Astrocyte (in vitro differentiated cells and primary cell): ENCODE measurements at regions not wholly inside any gene's neighbourhood (a gene's known extent, or its start where the extent isn't known, plus 50 kb on each side); places are given as distances from the start of the nearest gene placed in this dataset.

Experiments
- CTCF ChIP-seq: IDR thresholded peaks from 2 replicates; pipeline ENCODE4 v1.5.1; 2011; ENCODE audit warnings: low read depth, mild to moderate bottlenecking, inconsistent platforms, low read length, moderate library complexity; ENCODE audit not compliant: insufficient read depth
- EZH2 ChIP-seq: IDR thresholded peaks from 2 replicates; pipeline ENCODE4 v1.6.1; 2012; ENCODE audit warnings: mild to moderate bottlenecking, low read length, inconsistent platforms; ENCODE audit not compliant: insufficient read depth

- no peak for TF ChIP-seq EZH2
- no peak for TF ChIP-seq CTCF
Measured at GRCh38 chr3:69591164-69591736, 148.0 kb upstream of the MITF start.
